HG02973 (cell line): ENCODE measurements at regions not wholly inside any gene's neighbourhood (a gene's known extent, or its start where the extent isn't known, plus 50 kb on each side); places are given as distances from the start of the nearest gene placed in this dataset.
"Not testable (repeated sequence)": the region's sequence is repeated elsewhere in the genome, so short reads cannot be mapped to it uniquely, and the experiment has no call there.

Experiments used
- ATAC-seq: cut with Tn5 transposase; IDR thresholded peaks from one replicate; pipeline ENCODE4 v1.9.1; 2021; ENCODE audit warnings: moderate library complexity; ENCODE audit not compliant: unreplicated experiment

GRCh38 chr6:16041327-16041726 lies 87.6 kb upstream of the MYLIP start:
- ATAC-seq = no peak

GRCh38 chr6:16040628-16040974 lies 88.3 kb upstream of the MYLIP start:
- ATAC-seq = no peak

GRCh38 chr6:16039892-16040627 lies 88.8 kb upstream of the MYLIP start:
- ATAC-seq = not testable (repeated sequence)

- no peak for ATAC-seq
Observed at GRCh38 chr6:16038938-16039337, 89.9 kb upstream of the MYLIP start.

- ATAC-seq = no peak
Observed at GRCh38 chr6:16035488-16036080, 93.3 kb upstream of the MYLIP start.

- ATAC-seq = no peak
Observed at GRCh38 chr6:16033214-16033613, 95.7 kb upstream of the MYLIP start.

GRCh38 chr6:16031278-16031981 lies 97.5 kb upstream of the MYLIP start:
- ATAC-seq = no peak

GRCh38 chr6:16028966-16029365 lies 99.9 kb upstream of the MYLIP start:
- ATAC-seq = no peak

- ATAC-seq = no peak
Observed at GRCh38 chr6:16020259-16020658, 108.6 kb upstream of the MYLIP start.

- ATAC-seq = no peak
Observed at GRCh38 chr6:16019462-16019861, 109.4 kb upstream of the MYLIP start.

GRCh38 chr6:16018626-16019025 lies 110.3 kb upstream of the MYLIP start:
- no peak for ATAC-seq

- ATAC-seq = not testable (repeated sequence)
Observed at GRCh38 chr6:16014325-16014724, 114.6 kb upstream of the MYLIP start.

- no peak for ATAC-seq
Observed at GRCh38 chr6:16007146-16007545, 121.7 kb upstream of the MYLIP start.

GRCh38 chr6:16006681-16007080 lies 122.2 kb upstream of the MYLIP start:
- no peak for ATAC-seq

GRCh38 chr6:16004934-16005679 lies 123.8 kb upstream of the MYLIP start:
- ATAC-seq = no peak

GRCh38 chr6:16003197-16003491 lies 125.7 kb upstream of the MYLIP start:
- ATAC-seq = no peak

GRCh38 chr6:16002332-16003196 lies 126.3 kb upstream of the MYLIP start:
- ATAC-seq = no peak

GRCh38 chr6:16001158-16001557 lies 127.7 kb upstream of the MYLIP start:
- no peak for ATAC-seq

GRCh38 chr6:15999201-15999600 lies 129.7 kb upstream of the MYLIP start:
- ATAC-seq = no peak

- no peak for ATAC-seq
Observed at GRCh38 chr6:15997586-15998388, 131.1 kb upstream of the MYLIP start.
